ENCODE measurements at regions not wholly inside any gene's neighbourhood (a gene's known extent, or its start where the extent isn't known, plus 50 kb on each side); places are given as distances from the start of the nearest gene placed in this dataset.

DNA sequence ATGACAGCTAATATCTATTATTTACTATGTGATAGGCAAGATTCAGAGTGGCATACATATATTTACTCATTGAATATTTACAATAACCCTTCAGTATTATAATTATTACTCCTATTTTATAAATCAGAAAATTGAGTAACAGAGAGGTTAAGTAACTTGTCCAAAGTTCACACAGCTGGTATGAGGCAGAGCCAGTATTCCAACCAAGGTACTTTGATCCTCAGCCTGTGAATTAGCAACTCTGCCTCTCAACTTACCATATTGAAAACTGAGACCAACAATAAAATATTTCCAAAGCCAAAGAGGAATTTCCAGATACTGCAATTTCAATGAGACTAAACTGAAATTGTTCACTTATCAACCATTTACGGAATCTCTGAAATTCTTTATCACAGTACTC, 67.9 kb upstream of the TSLP start:
- H3K27me3 Mint-ChIP-seq: no peaks in the 10 kb centered on the region
- POLR2A ChIA-PET: no interaction called here
- Histone ChIP-seq H3K9ac (ENCODE audit: low read length) (no peak overlapping the region), H3K4me1 (ENCODE audit: control insufficient read depth in 2 of 2, insufficient read depth in 2 of 2, low read length in 2 of 2) (no peaks in the 10 kb centered on the region), H3K79me2 (ENCODE audit: control insufficient read depth, insufficient read depth, low read length) (no peaks in the 10 kb centered on the region), H3K27me3 (replicated peaks in 1 of 4; ENCODE audit: control extremely low read depth in 1 of 4, control insufficient read depth in 3 of 4, insufficient read depth in 4 of 4, low read length in 3 of 4) (no peaks in the 10 kb centered on the region), H3K4me3 (ENCODE audit: control extremely low read depth in 1 of 5, extremely low read depth in 1 of 5, insufficient read depth in 1 of 5, low read depth in 2 of 5, low read length in 4 of 5) (no peak overlapping the region), H3K27ac (ENCODE audit: low read length in 2 of 2) (no peak overlapping the region), H3K4me2 (replicated peaks; ENCODE audit: low read depth, low read length, poor library complexity, severe bottlenecking) (no peak overlapping the region), H2AFZ (ENCODE audit: insufficient read depth, low read depth, low read length, poor library complexity, severe bottlenecking) (no peak overlapping the region), H3K36me3 (replicated peaks in 1 of 2; ENCODE audit: control extremely low read depth in 1 of 2, control insufficient read depth in 1 of 2, extremely low read depth in 1 of 2, insufficient read depth in 2 of 2, low read length in 1 of 2) (no peaks in the 10 kb centered on the region), H4K20me1 (ENCODE audit: control insufficient read depth, insufficient read depth, low read length, poor library complexity, severe bottlenecking) (no peaks in the 10 kb centered on the region), H3K9me3 (ENCODE audit: control extremely low read depth in 1 of 3, control insufficient read depth in 2 of 3, insufficient read depth in 1 of 3, low read length in 2 of 3) (peaks cover 0 to 6% (median 0%) of the 10 kb centered on the region in 3 donors)
- intact Hi-C loops (cut with micrococcal nuclease): no loop called here
- H3K27ac Mint-ChIP-seq: no peak overlapping the region
- no peak overlapping the region for H3K4me3 Mint-ChIP-seq
- CTCF ChIA-PET: no interaction called here
- H3K9me3 Mint-ChIP-seq (ENCODE audit: insufficient read depth): peaks cover 9% of the 10 kb centered on the region
- TF ChIP-seq, protein P1, sequence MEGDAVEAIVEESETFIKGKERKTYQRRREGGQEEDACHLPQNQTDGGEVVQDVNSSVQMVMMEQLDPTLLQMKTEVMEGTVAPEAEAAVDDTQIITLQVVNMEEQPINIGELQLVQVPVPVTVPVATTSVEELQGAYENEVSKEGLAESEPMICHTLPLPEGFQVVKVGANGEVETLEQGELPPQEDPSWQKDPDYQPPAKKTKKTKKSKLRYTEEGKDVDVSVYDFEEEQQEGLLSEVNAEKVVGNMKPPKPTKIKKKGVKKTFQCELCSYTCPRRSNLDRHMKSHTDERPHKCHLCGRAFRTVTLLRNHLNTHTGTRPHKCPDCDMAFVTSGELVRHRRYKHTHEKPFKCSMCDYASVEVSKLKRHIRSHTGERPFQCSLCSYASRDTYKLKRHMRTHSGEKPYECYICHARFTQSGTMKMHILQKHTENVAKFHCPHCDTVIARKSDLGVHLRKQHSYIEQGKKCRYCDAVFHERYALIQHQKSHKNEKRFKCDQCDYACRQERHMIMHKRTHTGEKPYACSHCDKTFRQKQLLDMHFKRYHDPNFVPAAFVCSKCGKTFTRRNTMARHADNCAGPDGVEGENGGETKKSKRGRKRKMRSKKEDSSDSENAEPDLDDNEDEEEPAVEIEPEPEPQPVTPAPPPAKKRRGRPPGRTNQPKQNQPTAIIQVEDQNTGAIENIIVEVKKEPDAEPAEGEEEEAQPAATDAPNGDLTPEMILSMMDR (IDR thresholded peaks at IDR 0.05): no peak
- no peak for TF ChIP-seq EZH2 (IDR thresholded peaks at IDR 0.05; ENCODE audit: borderline replicate concordance, insufficient read depth, low read depth, low read length, poor library complexity, severe bottlenecking)
- no peak for DNase-seq
- no CpG with 5 or more reads among the region's 1 CpG for WGBS (ENCODE audit: insufficient coverage)
- no peak for ATAC-seq (ENCODE audit: low read depth)
- no peaks in the 10 kb centered on the region for H3K4me1 Mint-ChIP-seq

- no peaks in the 10 kb centered on the region for H3K79me2 ChIP-seq (ENCODE audit: control insufficient read depth, insufficient read depth, low read length)
- H3K27ac ChIP-seq (ENCODE audit: low read length in 2 of 2): no peak overlapping the region
- WGBS (ENCODE audit: insufficient coverage): 76% methylated on average over 7 of the region's 9 CpGs
- no peaks in the 10 kb centered on the region for H3K27me3 Mint-ChIP-seq
- CTCF ChIA-PET: no interaction called here
- no peak overlapping the region for H3K9ac ChIP-seq (ENCODE audit: low read length)
- no peak for DNase-seq
- H3K4me1 Mint-ChIP-seq: no peaks in the 10 kb centered on the region
- H3K9me3 ChIP-seq (ENCODE audit: control extremely low read depth in 1 of 3, control insufficient read depth in 2 of 3, insufficient read depth in 1 of 3, low read length in 2 of 3): peaks cover 0 to 6% (median 0%) of the 10 kb centered on the region in 3 donors
- TF ChIP-seq, protein P1 (IDR thresholded peaks at IDR 0.05): no peak
- no peak for TF ChIP-seq EZH2 (IDR thresholded peaks at IDR 0.05; ENCODE audit: borderline replicate concordance, insufficient read depth, low read depth, low read length, poor library complexity, severe bottlenecking)
- no peak for ATAC-seq (ENCODE audit: low read depth)
- intact Hi-C loops (cut with micrococcal nuclease): no loop called here
- peaks cover 11% of the 10 kb centered on the region for H3K9me3 Mint-ChIP-seq (ENCODE audit: insufficient read depth)
- H3K4me3 Mint-ChIP-seq: no peak overlapping the region
- H3K36me3 ChIP-seq (replicated peaks in 1 of 2; ENCODE audit: control extremely low read depth in 1 of 2, control insufficient read depth in 1 of 2, extremely low read depth in 1 of 2, insufficient read depth in 2 of 2, low read length in 1 of 2): no peaks in the 10 kb centered on the region
- H3K27me3 ChIP-seq (replicated peaks in 1 of 4; ENCODE audit: control extremely low read depth in 1 of 4, control insufficient read depth in 3 of 4, insufficient read depth in 4 of 4, low read length in 3 of 4): no peaks in the 10 kb centered on the region
- no peak overlapping the region for H2AFZ ChIP-seq (ENCODE audit: insufficient read depth, low read depth, low read length, poor library complexity, severe bottlenecking)
- no peak overlapping the region for H3K4me2 ChIP-seq (replicated peaks; ENCODE audit: low read depth, low read length, poor library complexity, severe bottlenecking)
- H3K27ac Mint-ChIP-seq: no peak overlapping the region
- no peak overlapping the region for H3K4me3 ChIP-seq (ENCODE audit: control extremely low read depth in 1 of 5, extremely low read depth in 1 of 5, insufficient read depth in 1 of 5, low read depth in 2 of 5, low read length in 4 of 5)
- H4K20me1 ChIP-seq (ENCODE audit: control insufficient read depth, insufficient read depth, low read length, poor library complexity, severe bottlenecking): no peaks in the 10 kb centered on the region
- no peaks in the 10 kb centered on the region for H3K4me1 ChIP-seq (ENCODE audit: control insufficient read depth in 2 of 2, insufficient read depth in 2 of 2, low read length in 2 of 2)
- POLR2A ChIA-PET: no interaction called here
Measured at GRCh38 chr5:111004291-111004690, 67.2 kb upstream of the TSLP start.

All from B cell (primary cell).